ENCODE measurements at regions not wholly inside any gene's neighbourhood (a gene's known extent, or its start where the extent isn't known, plus 50 kb on each side); places are given as distances from the start of the nearest gene placed in this dataset.

DNA sequence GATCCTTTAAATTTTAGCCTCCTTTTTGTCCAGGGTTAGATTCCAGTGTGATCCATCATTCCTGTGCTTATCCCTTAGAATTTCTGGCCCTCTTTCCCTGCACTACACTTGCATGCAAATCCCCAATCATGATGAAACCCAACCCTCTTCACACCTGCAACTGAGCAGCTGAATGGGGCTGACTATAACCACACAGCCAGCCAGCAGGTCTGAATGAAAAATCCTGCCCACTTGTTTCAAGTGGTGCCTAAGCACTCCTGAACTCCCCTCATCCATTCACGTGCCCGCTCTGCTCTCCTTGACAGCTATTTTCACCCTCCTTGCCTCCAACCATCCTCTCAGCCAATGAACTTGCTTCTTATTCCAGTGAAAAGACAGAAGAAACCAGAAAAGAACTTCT lies 80.5 kb upstream of the AFF3 start:
- DNase-seq: no peak

GRCh38 chr2:100218552-100218951 lies 76.2 kb upstream of the AFF3 start:
- DNase-seq: no peak

DNA sequence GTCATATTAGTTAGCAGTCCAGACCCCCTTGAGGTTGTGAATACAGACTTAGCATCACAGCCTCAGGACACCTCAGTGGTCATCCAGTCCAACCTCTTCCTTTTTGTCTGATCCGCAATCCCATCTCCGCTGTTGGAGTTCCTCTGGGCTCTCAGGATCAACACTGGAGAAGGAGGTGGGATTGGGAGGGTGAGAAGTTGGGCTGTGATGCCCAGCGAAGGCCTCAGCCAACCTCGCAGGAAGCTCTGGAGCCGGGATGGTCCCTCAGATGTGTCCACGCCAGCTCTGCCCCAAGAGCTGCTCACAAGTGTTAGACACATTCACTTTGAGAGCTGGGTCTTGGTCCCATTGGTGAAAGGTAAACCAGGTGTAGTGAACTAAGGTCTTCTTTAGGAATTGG lies 74.9 kb upstream of the AFF3 start:
- no peak for DNase-seq

DNA sequence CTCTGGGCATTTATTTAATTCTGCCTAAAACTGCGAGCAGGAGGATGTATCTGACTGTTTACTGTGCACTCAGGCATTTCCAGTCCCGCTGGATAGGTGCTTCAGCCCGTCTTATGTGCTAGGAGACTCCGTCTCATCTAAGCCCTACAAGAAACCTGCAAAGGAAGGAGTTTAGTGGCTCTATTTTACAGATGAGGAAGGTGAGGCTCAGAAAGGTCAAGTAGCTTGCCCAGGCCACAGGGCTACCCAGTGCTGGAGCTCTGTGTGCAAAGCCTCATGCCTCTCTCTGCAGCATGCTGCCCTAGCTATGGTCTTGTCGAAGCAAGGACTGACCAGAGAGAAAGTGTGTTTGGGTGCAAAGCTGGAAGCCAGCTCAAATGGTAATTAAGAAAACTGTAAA lies 73.6 kb upstream of the AFF3 start:
- DNase-seq: no peak

DNA sequence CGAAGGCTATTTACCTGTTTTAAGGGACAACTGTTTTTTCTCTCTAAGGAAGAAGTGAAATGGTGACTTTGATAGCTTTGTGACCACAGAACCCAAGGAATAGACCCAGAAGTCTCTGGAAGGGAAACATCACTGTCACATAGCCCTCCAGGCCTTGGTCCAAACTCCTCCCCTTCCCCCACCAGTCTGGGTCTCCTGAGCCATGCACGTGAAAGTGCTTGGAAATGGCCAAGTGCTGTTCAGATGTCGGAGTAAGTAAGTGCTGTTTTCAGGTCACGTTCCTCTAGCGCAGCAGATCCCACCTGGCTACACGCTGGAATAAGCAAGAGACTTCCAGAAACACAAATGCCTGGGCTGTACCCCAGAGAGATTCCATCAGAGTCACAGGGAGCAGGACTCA lies 73.0 kb upstream of the AFF3 start:
- DNase-seq: no peak

GRCh38 chr2:100214265-100214971 lies 72.0 kb upstream of the AFF3 start:
- no peak for DNase-seq

DNA sequence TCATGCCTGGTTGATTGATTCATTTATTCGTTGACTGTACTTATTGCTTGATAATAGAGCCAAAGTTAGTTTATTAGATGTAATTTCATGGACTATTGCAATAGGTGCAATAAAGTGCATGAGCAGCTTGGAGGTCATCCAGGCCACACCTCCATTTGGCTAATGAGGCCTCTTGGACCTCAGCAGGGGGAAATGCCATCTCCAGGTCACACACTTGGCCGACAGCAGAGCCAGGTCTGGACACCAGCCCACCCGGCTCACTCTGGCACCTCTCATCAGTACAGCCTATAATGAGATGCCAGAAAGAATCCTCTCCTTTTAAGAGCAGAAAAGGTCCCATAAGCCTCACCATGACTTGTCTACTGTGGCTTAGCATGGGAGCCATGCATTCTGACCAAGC lies 71.2 kb upstream of the AFF3 start:
- DNase-seq: no peak

GRCh38 chr2:100212850-100213249 lies 70.5 kb upstream of the AFF3 start:
- no peak for DNase-seq

DNA sequence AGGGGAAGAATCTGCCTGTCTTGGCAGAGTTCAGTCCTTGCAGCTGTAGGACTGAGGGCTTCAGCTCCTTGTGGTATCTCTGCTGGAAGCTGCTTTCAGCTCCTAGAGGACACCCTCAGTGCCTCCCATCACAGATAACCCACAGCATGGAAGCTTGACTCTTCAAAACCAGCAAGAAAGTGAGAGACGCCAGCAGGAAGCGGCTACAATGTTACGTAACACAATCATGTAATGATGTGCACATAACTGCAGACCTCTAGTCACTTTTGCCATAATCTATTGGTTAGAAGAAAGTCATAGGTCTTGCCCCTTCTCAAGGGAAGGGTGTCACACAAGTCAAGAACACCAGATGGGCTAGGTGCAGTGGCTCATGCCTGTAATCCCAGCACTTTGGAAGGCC lies 69.1 kb upstream of the AFF3 start:
- no peak for DNase-seq

- DNase-seq: peak; percentile 22
Measured at GRCh38 chr2:100208141-100208770, 65.9 kb upstream of the AFF3 start.

DNA sequence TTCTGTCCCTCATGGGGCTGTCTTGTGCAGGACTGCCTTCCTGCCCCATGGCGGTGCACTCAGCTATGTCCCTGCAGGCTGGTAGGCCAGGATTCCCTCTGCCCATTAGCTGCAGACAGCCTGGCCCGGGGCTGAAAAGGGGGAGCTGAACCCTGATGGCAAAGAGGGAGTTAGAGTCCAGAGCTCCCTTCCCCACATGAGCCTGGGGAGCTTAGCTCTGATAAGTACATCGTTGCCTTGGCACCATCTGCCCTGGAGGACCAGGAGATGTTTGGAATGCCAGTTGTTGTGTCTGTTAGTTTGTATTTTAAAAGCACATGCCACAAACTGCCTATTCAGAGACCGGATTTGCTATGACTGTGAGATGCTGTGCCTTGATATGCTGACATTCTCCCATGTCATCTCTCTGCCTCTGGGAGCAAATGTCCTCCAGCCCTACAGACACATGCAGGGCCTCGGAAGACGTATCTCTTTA lies 65.1 kb upstream of the AFF3 start:
- no peak for DNase-seq

DNA sequence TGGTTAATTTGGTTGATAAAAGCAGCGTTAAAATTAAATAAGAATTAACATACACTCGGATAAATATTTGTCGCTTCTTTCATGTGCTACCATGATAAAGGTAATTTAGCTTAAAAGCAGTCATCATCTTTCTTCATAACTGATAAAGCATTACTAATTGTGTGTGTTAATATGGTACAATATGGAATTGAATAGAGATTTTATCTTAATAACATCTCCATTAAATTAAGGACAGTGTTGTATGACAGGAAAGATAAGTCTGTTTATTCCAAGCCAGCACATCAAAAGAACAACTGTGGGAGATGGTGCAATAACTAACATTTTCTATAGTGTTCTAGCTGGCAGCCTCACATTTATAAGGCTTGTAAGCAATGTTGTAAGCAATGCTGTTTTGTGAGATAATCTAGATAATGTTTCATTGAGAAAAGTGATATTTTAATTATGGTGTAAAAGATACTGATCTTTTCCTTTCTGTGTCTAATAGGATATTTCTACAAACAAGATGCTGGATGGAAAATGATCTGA lies 64.4 kb upstream of the AFF3 start:
- no peak for DNase-seq

GRCh38 chr2:100205174-100205573 lies 62.8 kb upstream of the AFF3 start:
- no peak for DNase-seq

DNA sequence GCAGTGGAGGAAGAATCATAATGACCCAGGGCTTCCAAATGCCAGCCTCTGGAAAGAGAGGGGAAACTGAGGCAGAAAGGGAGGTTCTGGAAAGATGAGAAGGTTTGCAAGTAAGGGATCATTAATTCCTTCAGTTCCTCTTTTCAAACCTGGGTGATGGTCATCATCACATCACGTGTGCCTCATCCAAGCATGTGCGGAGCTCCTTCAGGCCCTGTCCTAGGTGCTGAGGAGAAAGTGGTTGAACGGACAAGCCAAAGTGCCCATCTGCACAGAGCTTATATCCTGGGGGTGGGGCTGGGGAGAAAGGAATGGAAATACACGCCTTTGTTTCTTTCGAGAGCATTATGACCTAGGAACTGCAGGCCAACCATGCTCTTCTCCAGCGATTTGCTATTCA lies 60.2 kb upstream of the AFF3 start:
- DNase-seq: no peak

GRCh38 chr2:100200985-100201384 lies 58.6 kb upstream of the AFF3 start:
- DNase-seq: peak; percentile 56

DNA sequence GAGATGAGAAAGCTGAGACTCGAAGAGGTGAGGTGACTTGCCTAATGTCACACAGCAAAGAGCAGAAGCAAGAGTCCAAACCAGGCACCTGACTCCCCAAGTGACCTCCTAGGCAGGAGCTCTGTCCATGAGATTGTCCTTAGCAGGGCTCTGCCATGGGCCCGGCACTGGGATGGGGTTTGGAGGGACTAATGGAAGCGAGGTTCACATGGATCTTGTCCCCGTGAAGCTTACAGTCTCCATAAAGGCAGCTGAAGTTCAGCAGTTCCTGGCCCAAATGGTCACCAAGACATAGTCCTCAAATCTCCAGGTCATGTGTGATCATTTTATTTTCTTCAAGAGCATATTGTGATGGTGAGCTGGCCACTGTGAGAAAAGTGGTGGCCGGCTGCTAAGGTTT lies 57.0 kb upstream of the AFF3 start:
- DNase-seq: no peak

- peak; percentile 23 for DNase-seq
Measured at GRCh38 chr2:100198461-100199230, 56.3 kb upstream of the AFF3 start.

DNA sequence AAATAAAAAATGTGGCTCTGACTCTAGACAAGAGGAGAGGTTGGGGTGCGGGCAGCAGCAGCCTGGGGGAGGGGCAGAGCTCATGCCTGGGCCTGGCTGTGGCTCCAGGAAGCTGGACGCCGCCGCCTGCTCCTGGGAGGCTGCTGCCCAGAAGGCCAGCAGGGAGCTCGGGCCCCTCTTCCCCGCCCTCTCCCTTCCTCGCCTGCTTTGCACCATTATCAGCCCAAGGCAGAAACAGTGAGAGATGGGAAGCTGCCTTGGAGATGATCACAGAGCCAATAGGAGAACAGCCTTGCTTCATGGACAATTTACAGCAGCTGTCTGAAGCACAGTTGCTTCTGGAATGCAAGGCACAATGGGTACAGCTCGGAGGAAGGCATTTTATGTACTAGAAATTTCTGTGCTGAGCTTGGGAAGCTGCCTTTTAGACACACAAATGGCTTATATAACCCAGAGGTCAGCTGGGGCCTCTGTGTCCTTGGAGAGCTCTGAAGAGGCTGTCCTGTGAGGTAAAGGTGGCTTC lies 55.3 kb upstream of the AFF3 start:
- peak; percentile 82 for DNase-seq

GRCh38 chr2:100196786-100197494 lies 54.5 kb upstream of the AFF3 start:
- peak; percentile 16 for DNase-seq

DNA sequence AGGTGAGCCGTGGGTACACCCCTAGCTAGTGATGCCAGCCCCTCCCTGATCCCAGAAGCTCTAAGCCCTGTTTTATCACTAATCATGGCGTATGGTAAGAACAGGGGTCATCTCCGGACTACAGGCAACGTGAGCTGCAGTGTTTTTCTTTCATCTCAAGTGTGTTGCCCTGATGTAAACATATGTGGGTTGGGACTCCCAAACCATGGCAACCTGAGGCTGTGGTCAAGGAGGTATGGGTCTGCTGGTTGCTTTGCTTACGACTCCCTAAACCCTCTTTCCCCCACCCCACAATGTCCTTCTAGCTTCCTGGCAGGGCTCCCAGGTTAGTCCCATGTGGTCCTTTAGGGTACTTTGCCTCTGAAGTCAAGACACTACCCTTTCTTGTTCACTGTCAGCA lies 53.6 kb upstream of the AFF3 start:
- DNase-seq: no peak

GRCh38 chr2:100194951-100195350 lies 52.6 kb upstream of the AFF3 start:
- no peak for DNase-seq

DNA sequence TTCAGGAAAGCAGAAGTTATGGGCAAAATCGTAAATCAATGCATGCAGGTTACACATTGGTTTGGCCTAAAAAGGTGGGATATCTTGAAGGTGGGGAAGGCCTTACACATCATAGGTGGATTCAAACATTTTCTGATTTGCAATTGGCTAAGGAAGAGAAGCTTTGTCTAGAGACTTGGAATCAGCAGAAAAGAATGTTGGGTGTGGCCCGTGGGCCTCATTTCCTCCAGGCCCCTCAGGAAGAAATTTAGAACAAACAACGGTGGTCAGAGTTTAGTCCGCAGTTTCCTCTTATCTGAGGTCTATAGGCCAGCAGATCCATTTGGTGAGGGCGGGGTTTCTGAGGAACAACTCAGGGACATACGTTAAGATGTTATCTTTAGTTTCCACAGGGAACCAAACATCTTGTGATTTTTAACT lies 50.9 kb upstream of the AFF3 start:
- no peak for DNase-seq

DNA sequence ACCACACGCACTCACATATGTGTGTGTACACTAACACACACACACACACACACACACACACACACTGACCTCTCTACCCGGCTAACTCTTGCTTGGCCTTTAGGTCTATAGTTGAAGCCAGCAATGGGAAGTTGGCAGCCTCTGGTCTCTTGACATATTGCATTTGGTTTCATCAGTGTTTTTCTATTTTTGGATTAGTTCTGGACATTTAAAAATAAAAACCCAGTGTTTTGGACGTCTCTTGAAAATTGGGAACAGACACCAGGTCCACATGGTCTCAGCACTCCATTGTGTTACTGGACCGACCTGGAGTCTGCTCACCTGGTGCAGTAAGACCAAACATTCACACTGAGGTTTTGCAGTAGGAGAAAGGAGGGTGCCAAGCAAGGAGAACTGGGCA lies 50.4 kb upstream of the AFF3 start:
- DNase-seq: no peak

Data from EL (cell line).